Trophoblast cell (in vitro differentiated cells and primary cell): ENCODE measurements at regions not wholly inside any gene's neighbourhood (a gene's known extent, or its start where the extent isn't known, plus 50 kb on each side); places are given as distances from the start of the nearest gene placed in this dataset.

Experiments used
- DNase-seq, 2 donors: peaks; one replicate each; pipeline ENCODE4 v3.0.0-alpha.2; 2016
- H2AFZ ChIP-seq: 2 replicates; pipeline ENCODE4 v1.6.1; 2013; ENCODE audit warnings: low read length, moderate library complexity, mild to moderate bottlenecking; ENCODE audit not compliant: insufficient read depth, poor library complexity
- H2AK5ac ChIP-seq: 2 replicates; pipeline ENCODE4 v1.6.1; 2013; ENCODE audit warnings: mild to moderate bottlenecking, low read length
- H2BK120ac ChIP-seq: 2 replicates; pipeline ENCODE4 v1.6.1; 2013; ENCODE audit warnings: low read length, mild to moderate bottlenecking, moderate library complexity; ENCODE audit not compliant: insufficient read depth, poor library complexity
- H2BK12ac ChIP-seq: 2 replicates; pipeline ENCODE4 v1.6.1; 2013; ENCODE audit warnings: mild to moderate bottlenecking, low read length, moderate library complexity
- H2BK5ac ChIP-seq: 2 replicates; pipeline ENCODE4 v1.6.1; 2013; ENCODE audit warnings: low read length, low read depth, moderate library complexity, mild to moderate bottlenecking; ENCODE audit not compliant: poor library complexity
- H3K14ac ChIP-seq: 2 replicates; pipeline ENCODE4 v1.6.1; 2013; ENCODE audit warnings: mild to moderate bottlenecking, low read length
- H3K18ac ChIP-seq: 2 replicates; pipeline ENCODE4 v1.6.1; 2013; ENCODE audit warnings: mild to moderate bottlenecking, low read length
- H3K23ac ChIP-seq: 2 replicates; pipeline ENCODE4 v1.6.1; 2013; ENCODE audit warnings: low read length
- H3K27ac ChIP-seq: 2 replicates; pipeline ENCODE4 v1.5.1; 2013; ENCODE audit warnings: low read depth, mild to moderate bottlenecking, inconsistent platforms, low read length, moderate library complexity
- H3K27me3 ChIP-seq: 2 replicates; pipeline ENCODE4 v1.6.1; 2013; ENCODE audit warnings: inconsistent platforms, mild to moderate bottlenecking, low read length, moderate library complexity; ENCODE audit not compliant: insufficient read depth
- H3K36me3 ChIP-seq, 2 experiments: 1 replicate in 1 of 2; 2 replicates in 1 of 2; pipeline ENCODE4 v1.6.1; 2013; ENCODE audit warnings: low read length in 2 of 2, mild to moderate bottlenecking in 2 of 2, moderate library complexity in 1 of 2; ENCODE audit not compliant: insufficient read depth in 2 of 2, control insufficient read depth in 1 of 2
- H3K4ac ChIP-seq: 2 replicates; pipeline ENCODE4 v1.6.1; 2013; ENCODE audit warnings: low read depth, mild to moderate bottlenecking, low read length, moderate library complexity
- H3K4me1 ChIP-seq, 2 experiments: 1 replicate in 1 of 2; 2 replicates in 1 of 2; pipeline ENCODE4 v1.6.1; 2013; ENCODE audit warnings: low read length in 2 of 2, mild to moderate bottlenecking in 2 of 2, moderate library complexity in 1 of 2; ENCODE audit not compliant: insufficient read depth in 2 of 2, control insufficient read depth in 1 of 2
- H3K4me2 ChIP-seq: 2 replicates; pipeline ENCODE4 v1.6.1; 2013; ENCODE audit warnings: inconsistent platforms, mild to moderate bottlenecking, low read length, moderate library complexity
- H3K4me3 ChIP-seq: 2 replicates; pipeline ENCODE4 v1.5.1; 2013; ENCODE audit warnings: mild to moderate bottlenecking, low read depth, low read length, inconsistent platforms
- H3K79me1 ChIP-seq: one replicate; pipeline ENCODE4 v1.6.1; 2013; ENCODE audit warnings: low read length
- H3K79me2 ChIP-seq: 2 replicates; pipeline ENCODE4 v1.6.1; 2013; ENCODE audit warnings: low read length, mild to moderate bottlenecking; ENCODE audit not compliant: control insufficient read depth, insufficient read depth, poor library complexity
- H3K9ac ChIP-seq: 2 replicates; pipeline ENCODE4 v1.6.1; 2013; ENCODE audit warnings: mild to moderate bottlenecking, low read length
- H3K9me3 ChIP-seq: 2 replicates; pipeline ENCODE4 v1.6.1; 2013; ENCODE audit warnings: low read depth, mild to moderate bottlenecking, control low read depth, inconsistent platforms, low read length; ENCODE audit not compliant: insufficient read depth
- H4K12ac ChIP-seq: 2 replicates; pipeline ENCODE4 v1.6.1; 2013; ENCODE audit warnings: low read depth, mild to moderate bottlenecking, low read length, moderate library complexity
- H4K8ac ChIP-seq: 2 replicates; pipeline ENCODE4 v1.6.1; 2013; ENCODE audit warnings: low read depth, mild to moderate bottlenecking, low read length, moderate library complexity
- H4K91ac ChIP-seq: one replicate; pipeline ENCODE4 v1.6.1; 2013; ENCODE audit warnings: low read depth, mild to moderate bottlenecking, low read length, moderate library complexity
- WGBS: extraction: QIAGEN DNeasy Blood & Tissue Kit; methylation state at CpG from one replicate; pipeline ENCODE4 v1.1.7; 2013; ENCODE audit warnings: missing lambda C conversion rate; ENCODE audit not compliant: insufficient read length, insufficient coverage; ENCODE audit errors: extremely low coverage; 5-methylcytosine and 5-hydroxymethylcytosine counted together

DNA sequence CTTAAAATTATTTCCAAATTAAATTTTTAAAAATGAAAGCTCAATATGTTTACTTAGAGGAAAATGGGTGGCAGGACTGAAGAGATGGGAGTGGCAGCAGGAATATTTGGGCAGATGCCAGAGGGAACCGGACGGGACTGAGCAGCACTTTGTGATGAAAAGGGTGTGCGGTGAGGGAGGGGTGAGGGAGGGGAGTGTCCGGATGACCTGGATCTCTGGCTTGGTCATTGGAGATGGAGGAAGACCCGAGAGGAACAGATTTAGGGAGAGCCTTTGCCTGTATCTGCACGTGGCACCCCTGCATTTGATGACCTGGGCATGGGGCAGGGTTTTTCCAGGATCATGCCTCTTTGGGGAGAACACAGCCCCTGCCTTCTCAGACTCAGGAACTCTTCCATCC, 201.1 kb upstream of the MVB12B start:
- no peak for DNase-seq
- Histone ChIP-seq H3K27ac (peak overlapping the region; percentile 43), H2AFZ (no peak overlapping the region), H3K9me3 (peaks cover 3% of the 10 kb centered on the region), H3K4me1 (peaks cover 7 to 9% of the 10 kb centered on the region in 2 experiments), H3K4me2 (peak overlapping the region; percentile 44), H3K9ac (no peak overlapping the region), H3K4ac (no peak overlapping the region), H4K12ac (no peak overlapping the region), H4K8ac (no peak overlapping the region), H3K79me1 (peaks cover 2% of the 10 kb centered on the region), H3K23ac (no peak overlapping the region), H3K36me3 (no peaks in the 10 kb centered on the region), H3K79me2 (no peaks in the 10 kb centered on the region), H2AK5ac (no peak overlapping the region), H3K27me3 (no peaks in the 10 kb centered on the region), H3K14ac (no peak overlapping the region), H2BK5ac (no peak overlapping the region), H2BK12ac (no peak overlapping the region), H4K91ac (peak overlapping the region; percentile 64), H3K18ac (no peak overlapping the region), H3K4me3 (no peak overlapping the region), H2BK120ac (no peak overlapping the region)
- WGBS = no CpG with 5 or more reads among the region's 6 CpGs

DNA sequence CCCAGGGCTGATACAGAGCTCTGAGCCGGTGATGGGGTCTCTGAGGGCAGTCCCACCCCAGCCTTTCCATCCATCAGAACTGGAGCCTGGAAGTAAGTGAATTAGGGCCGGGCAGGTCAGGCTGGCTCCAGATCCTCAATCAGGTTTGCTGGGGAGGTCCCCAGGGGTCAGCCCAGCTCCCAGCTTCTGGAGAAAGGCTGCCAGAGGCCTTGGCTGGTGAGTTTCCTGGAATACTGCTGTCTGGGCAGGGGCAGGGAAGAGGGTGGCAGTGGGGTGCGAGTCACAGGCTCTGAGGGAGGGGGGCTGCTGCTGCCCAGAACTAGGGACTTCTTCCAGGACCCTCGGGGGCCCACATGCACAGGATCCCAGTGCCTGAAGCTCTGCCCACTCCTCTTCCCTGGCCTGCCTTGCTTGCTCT, 200.6 kb upstream of the MVB12B start:
- H3K79me2 ChIP-seq = no peaks in the 10 kb centered on the region
- no CpG with 5 or more reads among the region's 4 CpGs for WGBS
- no peak overlapping the region for H3K18ac ChIP-seq
- no peak overlapping the region for H3K14ac ChIP-seq
- no peak for DNase-seq
- H3K27ac ChIP-seq = no peak overlapping the region
- H4K91ac ChIP-seq = peak overlapping the region; percentile 64
- no peak overlapping the region for H4K12ac ChIP-seq
- peak overlapping the region; percentile 44 for H3K4me2 ChIP-seq
- no peak overlapping the region for H2BK12ac ChIP-seq
- peaks cover 3% of the 10 kb centered on the region for H3K9me3 ChIP-seq
- no peak overlapping the region for H2BK5ac ChIP-seq
- no peaks in the 10 kb centered on the region for H3K27me3 ChIP-seq
- no peak overlapping the region for H2BK120ac ChIP-seq
- H3K23ac ChIP-seq = no peak overlapping the region
- peaks cover 2% of the 10 kb centered on the region for H3K79me1 ChIP-seq
- H3K4me3 ChIP-seq = no peak overlapping the region
- no peak overlapping the region for H2AK5ac ChIP-seq
- H4K8ac ChIP-seq = no peak overlapping the region
- H3K4ac ChIP-seq = no peak overlapping the region
- H3K4me1 ChIP-seq = peaks cover 7 to 9% of the 10 kb centered on the region in 2 experiments
- no peak overlapping the region for H2AFZ ChIP-seq
- H3K9ac ChIP-seq = no peak overlapping the region
- no peaks in the 10 kb centered on the region for H3K36me3 ChIP-seq

DNA sequence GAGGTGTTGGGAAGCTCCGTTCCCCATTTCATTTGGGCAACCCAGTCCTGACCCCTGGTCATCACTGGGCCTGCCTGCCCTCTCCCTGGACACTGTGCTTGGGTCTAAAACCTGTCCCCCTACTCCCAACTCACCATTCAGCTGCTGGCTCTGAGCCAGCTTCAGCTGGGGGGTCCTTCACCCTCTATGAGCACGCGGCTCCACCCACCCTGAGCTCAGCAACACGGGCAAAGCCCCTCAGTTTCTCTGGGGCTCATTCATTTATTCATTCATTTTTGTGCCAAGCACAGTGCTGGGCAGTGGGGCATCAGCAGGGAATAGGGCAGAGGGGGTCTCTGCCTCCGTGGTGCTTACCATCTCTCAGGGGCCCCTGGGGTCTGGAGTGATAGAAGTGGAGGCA, 199.8 kb upstream of the MVB12B start:
- H4K12ac ChIP-seq = no peak overlapping the region
- no peaks in the 10 kb centered on the region for H3K79me2 ChIP-seq
- no peak overlapping the region for H4K8ac ChIP-seq
- no peaks in the 10 kb centered on the region for H3K36me3 ChIP-seq
- H3K79me1 ChIP-seq = peaks cover 2% of the 10 kb centered on the region
- no peak overlapping the region for H3K4ac ChIP-seq
- H3K27me3 ChIP-seq = no peaks in the 10 kb centered on the region
- WGBS = no CpG with 5 or more reads among the region's 5 CpGs
- peaks cover 3% of the 10 kb centered on the region for H3K9me3 ChIP-seq
- H2BK120ac ChIP-seq = no peak overlapping the region
- no peak overlapping the region for H2AK5ac ChIP-seq
- H4K91ac ChIP-seq = no peak overlapping the region
- H3K4me1 ChIP-seq = peaks cover 7 to 9% of the 10 kb centered on the region in 2 experiments
- peak overlapping the region; percentile 71 for H3K9ac ChIP-seq
- no peak overlapping the region for H3K4me2 ChIP-seq
- no peak for DNase-seq
- no peak overlapping the region for H3K27ac ChIP-seq
- H2AFZ ChIP-seq = no peak overlapping the region
- no peak overlapping the region for H2BK5ac ChIP-seq
- no peak overlapping the region for H2BK12ac ChIP-seq
- no peak overlapping the region for H3K23ac ChIP-seq
- no peak overlapping the region for H3K14ac ChIP-seq
- H3K4me3 ChIP-seq = no peak overlapping the region
- H3K18ac ChIP-seq = no peak overlapping the region

DNA sequence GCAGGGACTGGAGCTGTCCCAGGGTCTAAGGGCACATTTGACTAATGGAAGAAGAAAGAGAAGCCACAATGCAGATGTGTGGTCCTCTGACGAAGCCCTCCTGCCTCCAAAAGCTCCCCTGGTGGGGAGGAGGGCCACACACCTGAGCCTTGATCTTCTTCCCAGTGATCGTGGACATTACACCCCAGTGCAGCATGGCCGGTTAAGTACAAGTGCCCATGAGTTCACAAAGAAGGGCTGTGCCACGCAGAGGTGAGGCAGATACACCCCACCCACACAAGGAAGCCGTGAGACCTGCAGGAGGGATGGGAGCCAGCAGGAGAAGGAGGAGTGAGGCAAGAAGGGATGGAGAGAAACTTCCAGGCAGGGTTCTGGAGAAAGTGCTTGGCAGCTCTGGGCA, 199.0 kb upstream of the MVB12B start:
- no peak overlapping the region for H3K4ac ChIP-seq
- DNase-seq = no peak
- H4K12ac ChIP-seq = no peak overlapping the region
- no peak overlapping the region for H2AFZ ChIP-seq
- H3K14ac ChIP-seq = no peak overlapping the region
- H3K4me1 ChIP-seq = peaks cover 7 to 9% of the 10 kb centered on the region in 2 experiments
- H3K9ac ChIP-seq = no peak overlapping the region
- no peak overlapping the region for H2BK120ac ChIP-seq
- H3K27me3 ChIP-seq = no peaks in the 10 kb centered on the region
- H4K8ac ChIP-seq = no peak overlapping the region
- no peak overlapping the region for H3K23ac ChIP-seq
- no peak overlapping the region for H2BK5ac ChIP-seq
- no peak overlapping the region for H3K27ac ChIP-seq
- no peak overlapping the region for H3K4me3 ChIP-seq
- no peak overlapping the region for H2AK5ac ChIP-seq
- no peaks in the 10 kb centered on the region for H3K36me3 ChIP-seq
- no peak overlapping the region for H3K18ac ChIP-seq
- H3K79me1 ChIP-seq = peaks cover 2% of the 10 kb centered on the region
- WGBS = no CpG with 5 or more reads among the region's 5 CpGs
- no peaks in the 10 kb centered on the region for H3K79me2 ChIP-seq
- no peak overlapping the region for H2BK12ac ChIP-seq
- H4K91ac ChIP-seq = no peak overlapping the region
- peaks cover 3% of the 10 kb centered on the region for H3K9me3 ChIP-seq
- H3K4me2 ChIP-seq = no peak overlapping the region
